ENCODE measurements at regions not wholly inside any gene's neighbourhood (a gene's known extent, or its start where the extent isn't known, plus 50 kb on each side); places are given as distances from the start of the nearest gene placed in this dataset.

- ChIA-PET CTCF (no interaction called here), POLR2A (no interaction called here)
- Histone ChIP-seq H3K4me1 (ENCODE audit: control insufficient read depth, extremely low read depth, insufficient read depth, low read length) (no peaks in the 10 kb centered on the region), H3K9me3 (replicated peaks; ENCODE audit: control insufficient read depth, insufficient read depth, low read length) (no peaks in the 10 kb centered on the region), H3K4me3 (replicated peaks in 1 of 3; ENCODE audit: insufficient read depth in 1 of 3, low read depth in 1 of 3, low read length in 3 of 3) (no peak overlapping the region), H3K36me3 (ENCODE audit: control insufficient read depth in 2 of 2, extremely low read depth in 1 of 2, insufficient read depth in 2 of 2, low read length in 2 of 2) (peaks cover 5 to 22% of the 10 kb centered on the region in 2 experiments), H3K27ac (ENCODE audit: insufficient read depth, low read depth, low read length) (no peak overlapping the region), H3K4me2 (ENCODE audit: insufficient read depth, low read length) (no peak overlapping the region), H4K20me1 (replicated peaks; ENCODE audit: control insufficient read depth, extremely low read depth, insufficient read depth, low read length) (no peaks in the 10 kb centered on the region), H3K79me2 (ENCODE audit: control insufficient read depth, insufficient read depth, low read length) (no peaks in the 10 kb centered on the region), H2AFZ (ENCODE audit: low read depth, low read length) (no peak overlapping the region), H3K9me1 (replicated peaks; ENCODE audit: control insufficient read depth, extremely low read depth, insufficient read depth, low read length) (no peaks in the 10 kb centered on the region), H3K27me3 (ENCODE audit: control insufficient read depth in 2 of 2, insufficient read depth in 2 of 2, low read length in 2 of 2) (no peaks in the 10 kb centered on the region), H3K9ac (replicated peaks; ENCODE audit: extremely low read depth, insufficient read depth, low read length) (no peak overlapping the region)
- no TSS peak for BruUV-seq (replicated peaks)
- TF ChIP-seq, protein P1, sequence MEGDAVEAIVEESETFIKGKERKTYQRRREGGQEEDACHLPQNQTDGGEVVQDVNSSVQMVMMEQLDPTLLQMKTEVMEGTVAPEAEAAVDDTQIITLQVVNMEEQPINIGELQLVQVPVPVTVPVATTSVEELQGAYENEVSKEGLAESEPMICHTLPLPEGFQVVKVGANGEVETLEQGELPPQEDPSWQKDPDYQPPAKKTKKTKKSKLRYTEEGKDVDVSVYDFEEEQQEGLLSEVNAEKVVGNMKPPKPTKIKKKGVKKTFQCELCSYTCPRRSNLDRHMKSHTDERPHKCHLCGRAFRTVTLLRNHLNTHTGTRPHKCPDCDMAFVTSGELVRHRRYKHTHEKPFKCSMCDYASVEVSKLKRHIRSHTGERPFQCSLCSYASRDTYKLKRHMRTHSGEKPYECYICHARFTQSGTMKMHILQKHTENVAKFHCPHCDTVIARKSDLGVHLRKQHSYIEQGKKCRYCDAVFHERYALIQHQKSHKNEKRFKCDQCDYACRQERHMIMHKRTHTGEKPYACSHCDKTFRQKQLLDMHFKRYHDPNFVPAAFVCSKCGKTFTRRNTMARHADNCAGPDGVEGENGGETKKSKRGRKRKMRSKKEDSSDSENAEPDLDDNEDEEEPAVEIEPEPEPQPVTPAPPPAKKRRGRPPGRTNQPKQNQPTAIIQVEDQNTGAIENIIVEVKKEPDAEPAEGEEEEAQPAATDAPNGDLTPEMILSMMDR (IDR thresholded peaks at IDR 0.05; ENCODE audit: extremely low read depth in 1 of 2, insufficient read depth in 1 of 2, low read depth in 1 of 2, low read length in 2 of 2): no peak
- TF ChIP-seq, protein P2, sequence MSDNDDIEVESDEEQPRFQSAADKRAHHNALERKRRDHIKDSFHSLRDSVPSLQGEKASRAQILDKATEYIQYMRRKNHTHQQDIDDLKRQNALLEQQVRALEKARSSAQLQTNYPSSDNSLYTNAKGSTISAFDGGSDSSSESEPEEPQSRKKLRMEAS (IDR thresholded peaks at IDR 0.05; ENCODE audit: insufficient read depth, insufficient read length): no peak
- TF ChIP-seq GATA2 (IDR thresholded peaks at IDR 0.05; ENCODE audit: insufficient read depth, insufficient read length, low read depth, low read length) (no peak), FOS (IDR thresholded peaks at IDR 0.05; ENCODE audit: borderline replicate concordance, insufficient read depth, low read length) (no peak), JUN (IDR thresholded peaks at IDR 0.05; ENCODE audit: borderline replicate concordance, insufficient read depth, insufficient read length, low read depth) (no peak), POLR2AphosphoS5 (IDR thresholded peaks at IDR 0.05; ENCODE audit: insufficient read depth, low read depth, low read length) (no peak), MYC (IDR thresholded peaks at IDR 0.05; ENCODE audit: low read depth, low read length) (no peak), POLR2A (IDR thresholded peaks at IDR 0.05; ENCODE audit: low read depth, low read length) (no peak), EZH2 (IDR thresholded peaks at IDR 0.05; ENCODE audit: borderline replicate concordance, low read depth, low read length, severe bottlenecking) (no peak)
- intact Hi-C loops (cut with micrococcal nuclease) (no loop called here), dilution Hi-C loops (cut with MboI; ENCODE audit: extremely low pct_ligation_motif_present, low sequenced_read_pairs) (no loop called here)
- FAIRE-seq (no peak), DNase-seq (ENCODE audit: low read depth, low spot score) (no peak)
These were observed 124.4 kb upstream of the RTL1 start for GRCh38 chr14:101027966-101028365.

Measured in endothelial cell of umbilical vein (primary cell).